ENCODE measurements at regions not wholly inside any gene's neighbourhood (a gene's known extent, or its start where the extent isn't known, plus 50 kb on each side); places are given as distances from the start of the nearest gene placed in this dataset.

DNA sequence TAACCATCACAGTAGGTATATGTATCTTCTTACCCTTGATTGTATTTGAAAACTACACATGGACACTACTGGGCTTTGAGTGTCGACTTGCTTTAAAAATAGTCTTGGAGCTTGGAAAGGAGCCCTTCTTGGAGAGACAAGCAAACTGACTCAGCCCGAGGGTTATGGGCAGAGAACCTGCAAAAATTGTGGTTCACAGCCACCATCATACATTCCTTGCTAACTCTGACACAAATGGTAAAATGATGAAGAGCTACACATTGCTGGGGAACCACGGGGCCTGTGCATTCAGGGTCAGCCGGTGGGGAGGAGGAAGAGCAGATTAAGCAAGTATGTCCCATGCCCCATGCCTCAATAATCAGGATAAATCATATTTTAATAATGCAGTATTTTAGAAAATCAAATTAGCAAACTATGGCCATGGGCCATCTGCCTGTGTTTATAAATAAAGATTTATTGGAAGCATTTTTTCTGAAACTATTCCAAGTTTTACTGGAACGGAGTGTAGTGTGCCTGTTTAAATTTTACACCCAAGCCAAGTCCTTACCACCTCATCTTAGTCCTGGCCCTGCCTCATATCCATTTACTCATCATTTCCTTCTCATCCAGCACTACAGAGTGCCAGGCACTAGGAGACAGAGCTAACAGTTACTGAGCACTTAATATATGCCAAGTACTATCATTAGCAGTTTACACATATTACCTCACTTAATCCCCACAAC, 195.7 kb downstream of the PALM2AKAP2 start:
- H3K4me3 ChIP-seq (ENCODE audit: low read depth, low read length), result no peak overlapping the region
- H3K9me3 ChIP-seq (ENCODE audit: control insufficient read depth, low read length), result no peaks in the 10 kb centered on the region
- no peaks in the 10 kb centered on the region for H3K27me3 ChIP-seq (ENCODE audit: control insufficient read depth, insufficient read depth, low read length)
- H3K4me1 ChIP-seq, result no peaks in the 10 kb centered on the region
- H2AFZ ChIP-seq, result no peak overlapping the region
- no peak overlapping the region for H3K27ac ChIP-seq
- no peak overlapping the region for H3K9ac ChIP-seq
- H3K36me3 ChIP-seq (ENCODE audit: control insufficient read depth, insufficient read depth, low read length), result no peaks in the 10 kb centered on the region
- TF ChIP-seq, protein P1, sequence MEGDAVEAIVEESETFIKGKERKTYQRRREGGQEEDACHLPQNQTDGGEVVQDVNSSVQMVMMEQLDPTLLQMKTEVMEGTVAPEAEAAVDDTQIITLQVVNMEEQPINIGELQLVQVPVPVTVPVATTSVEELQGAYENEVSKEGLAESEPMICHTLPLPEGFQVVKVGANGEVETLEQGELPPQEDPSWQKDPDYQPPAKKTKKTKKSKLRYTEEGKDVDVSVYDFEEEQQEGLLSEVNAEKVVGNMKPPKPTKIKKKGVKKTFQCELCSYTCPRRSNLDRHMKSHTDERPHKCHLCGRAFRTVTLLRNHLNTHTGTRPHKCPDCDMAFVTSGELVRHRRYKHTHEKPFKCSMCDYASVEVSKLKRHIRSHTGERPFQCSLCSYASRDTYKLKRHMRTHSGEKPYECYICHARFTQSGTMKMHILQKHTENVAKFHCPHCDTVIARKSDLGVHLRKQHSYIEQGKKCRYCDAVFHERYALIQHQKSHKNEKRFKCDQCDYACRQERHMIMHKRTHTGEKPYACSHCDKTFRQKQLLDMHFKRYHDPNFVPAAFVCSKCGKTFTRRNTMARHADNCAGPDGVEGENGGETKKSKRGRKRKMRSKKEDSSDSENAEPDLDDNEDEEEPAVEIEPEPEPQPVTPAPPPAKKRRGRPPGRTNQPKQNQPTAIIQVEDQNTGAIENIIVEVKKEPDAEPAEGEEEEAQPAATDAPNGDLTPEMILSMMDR (IDR thresholded peaks at IDR 0.05), result no peak
- H3K79me2 ChIP-seq, result no peaks in the 10 kb centered on the region
- H3K4me2 ChIP-seq (ENCODE audit: low read length), result no peak overlapping the region

DNA sequence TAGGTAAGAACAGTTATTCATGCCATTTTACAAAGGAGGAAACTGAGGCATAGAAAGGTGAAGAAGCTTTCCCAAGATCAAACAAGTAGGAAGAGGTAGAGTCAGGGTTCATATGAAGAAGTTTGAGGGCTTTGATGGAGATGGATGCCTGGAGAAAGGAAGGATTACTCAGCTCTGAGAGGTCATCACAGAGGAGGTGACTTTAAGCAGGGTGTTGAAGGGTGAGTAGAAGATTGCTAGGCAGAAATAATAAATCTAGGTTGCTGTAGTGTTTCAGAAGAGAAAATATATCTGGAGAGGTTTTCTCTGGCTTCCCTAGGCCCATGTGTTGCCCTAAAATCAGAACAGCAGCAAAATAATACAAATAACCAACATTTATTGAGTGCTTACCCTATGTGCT, 196.3 kb downstream of the PALM2AKAP2 start:
- no peaks in the 10 kb centered on the region for H3K9me3 ChIP-seq (ENCODE audit: control insufficient read depth, low read length)
- H2AFZ ChIP-seq, result no peak overlapping the region
- TF ChIP-seq, protein P1 (IDR thresholded peaks at IDR 0.05), result no peak
- H3K27ac ChIP-seq, result no peak overlapping the region
- H3K4me2 ChIP-seq (ENCODE audit: low read length), result no peak overlapping the region
- no peak overlapping the region for H3K9ac ChIP-seq
- no peaks in the 10 kb centered on the region for H3K27me3 ChIP-seq (ENCODE audit: control insufficient read depth, insufficient read depth, low read length)
- no peaks in the 10 kb centered on the region for H3K36me3 ChIP-seq (ENCODE audit: control insufficient read depth, insufficient read depth, low read length)
- no peak overlapping the region for H3K4me3 ChIP-seq (ENCODE audit: low read depth, low read length)
- H3K79me2 ChIP-seq, result no peaks in the 10 kb centered on the region
- H3K4me1 ChIP-seq, result no peaks in the 10 kb centered on the region

DNA sequence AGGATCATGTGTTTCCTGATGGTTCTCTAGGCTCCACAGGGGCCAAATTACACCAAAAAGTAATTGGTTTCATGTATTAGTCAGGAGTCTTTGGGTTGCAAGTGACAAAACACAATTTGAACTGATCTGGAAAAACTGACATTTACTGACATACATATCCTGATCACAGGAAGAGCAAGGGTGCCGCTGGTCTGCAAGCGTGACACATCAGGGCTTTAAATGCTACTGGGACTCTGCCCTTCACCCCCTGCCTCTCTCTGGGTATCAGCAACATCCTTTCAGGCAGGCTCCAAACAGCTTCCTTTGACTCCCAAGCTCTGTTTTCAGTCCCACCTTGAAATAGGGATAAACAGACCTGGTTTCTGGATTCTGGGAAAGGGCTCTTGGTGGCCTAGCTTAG, 197.5 kb downstream of the PALM2AKAP2 start:
- Histone ChIP-seq H3K79me2 (no peaks in the 10 kb centered on the region), H3K9ac (no peak overlapping the region), H3K27ac (no peak overlapping the region), H3K4me2 (ENCODE audit: low read length) (no peak overlapping the region), H3K9me3 (ENCODE audit: control insufficient read depth, low read length) (no peaks in the 10 kb centered on the region), H3K4me3 (ENCODE audit: low read depth, low read length) (no peak overlapping the region), H3K27me3 (ENCODE audit: control insufficient read depth, insufficient read depth, low read length) (no peaks in the 10 kb centered on the region), H2AFZ (no peak overlapping the region), H3K4me1 (no peaks in the 10 kb centered on the region), H3K36me3 (ENCODE audit: control insufficient read depth, insufficient read depth, low read length) (no peaks in the 10 kb centered on the region)
- TF ChIP-seq, protein P1 (IDR thresholded peaks at IDR 0.05), result no peak

DNA sequence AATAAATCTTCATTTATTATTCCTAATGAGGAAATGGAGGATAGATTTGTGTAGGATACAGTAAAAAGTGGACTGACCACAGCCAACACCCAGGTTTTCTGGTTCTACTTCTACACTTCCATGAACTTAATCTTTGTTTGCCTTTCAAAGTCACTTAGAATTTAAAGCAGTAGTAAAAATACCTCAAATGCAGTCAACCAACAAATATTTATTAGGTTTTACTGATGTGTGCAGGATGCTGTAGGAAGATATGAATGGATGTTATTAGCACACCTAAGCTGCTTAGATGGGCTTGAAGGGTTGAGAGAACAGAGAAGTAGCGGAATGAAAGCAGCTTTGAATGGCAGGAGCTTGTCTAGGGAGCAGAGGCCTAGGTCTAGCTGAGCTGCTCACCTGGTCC, 201.1 kb downstream of the PALM2AKAP2 start:
- Histone ChIP-seq H3K9ac (no peak overlapping the region), H3K9me3 (ENCODE audit: control insufficient read depth, low read length) (no peaks in the 10 kb centered on the region), H3K4me3 (ENCODE audit: low read depth, low read length) (no peak overlapping the region), H3K79me2 (no peaks in the 10 kb centered on the region), H3K4me2 (ENCODE audit: low read length) (no peak overlapping the region), H3K4me1 (no peaks in the 10 kb centered on the region), H3K27me3 (ENCODE audit: control insufficient read depth, insufficient read depth, low read length) (no peaks in the 10 kb centered on the region), H3K36me3 (ENCODE audit: control insufficient read depth, insufficient read depth, low read length) (no peaks in the 10 kb centered on the region), H3K27ac (no peak overlapping the region), H2AFZ (no peak overlapping the region)
- TF ChIP-seq, protein P1 (IDR thresholded peaks at IDR 0.05), result no peak

DNA sequence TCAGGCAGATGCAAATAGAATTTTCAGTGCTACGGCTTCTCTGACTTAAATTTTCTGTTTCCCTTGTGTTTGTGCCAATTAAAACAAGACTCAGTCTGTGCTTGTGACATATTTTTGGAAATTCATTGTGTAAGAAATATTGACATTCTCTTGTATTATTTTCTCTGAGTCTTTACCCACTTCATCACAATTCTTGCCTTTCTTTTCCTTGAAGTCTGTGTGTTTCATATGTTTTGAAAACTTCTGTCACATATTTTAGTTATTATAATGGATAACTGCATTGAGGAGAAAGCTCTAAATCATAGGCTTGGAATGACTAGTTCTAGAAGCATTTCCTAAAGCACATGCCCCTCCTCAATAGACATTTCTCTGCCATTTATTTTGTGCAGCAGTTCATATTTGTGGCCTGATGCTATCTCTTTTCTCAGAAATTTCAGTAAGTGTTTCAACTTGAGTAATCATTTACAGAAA, 206.6 kb downstream of the PALM2AKAP2 start:
- no peak overlapping the region for H3K4me3 ChIP-seq (ENCODE audit: low read depth, low read length)
- H3K79me2 ChIP-seq, result no peaks in the 10 kb centered on the region
- H3K27ac ChIP-seq, result no peak overlapping the region
- TF ChIP-seq, protein P1 (IDR thresholded peaks at IDR 0.05), result no peak
- no peak overlapping the region for H3K9ac ChIP-seq
- H2AFZ ChIP-seq, result no peak overlapping the region
- no peak overlapping the region for H3K4me2 ChIP-seq (ENCODE audit: low read length)
- H3K27me3 ChIP-seq (ENCODE audit: control insufficient read depth, insufficient read depth, low read length), result no peaks in the 10 kb centered on the region
- H3K9me3 ChIP-seq (ENCODE audit: control insufficient read depth, low read length), result no peaks in the 10 kb centered on the region
- no peaks in the 10 kb centered on the region for H3K4me1 ChIP-seq
- no peaks in the 10 kb centered on the region for H3K36me3 ChIP-seq (ENCODE audit: control insufficient read depth, insufficient read depth, low read length)

Measured in parathyroid adenoma (tissue), 2 donors.